H1 (cell line): ENCODE measurements at regions not wholly inside any gene's neighbourhood (a gene's known extent, or its start where the extent isn't known, plus 50 kb on each side); places are given as distances from the start of the nearest gene placed in this dataset.

ENCODE experiments used
- CTCF ChIA-PET: fragments of 300-600 bp; sonication (Branson Sonifier 250); formaldehyde crosslinking; loops from one replicate; lab custom pipeline; 2021; ENCODE audit not compliant: partially characterized antibody; lab: Charles Lee
- POLR2A ChIA-PET: fragments of 300-600 bp; sonication (Branson Sonifier 250); formaldehyde crosslinking; loops from one replicate; lab custom pipeline; 2021; ENCODE audit warnings: inconsistent platforms; ENCODE audit not compliant: partially characterized antibody; lab: Charles Lee
- DNase-seq, 2 experiments: peaks; one replicate each; pipeline versions ENCODE4 v3.0.0 to v3.0.0-alpha.2; 2010 to 2022; ENCODE audit warnings: low spot score in 2 of 2, low read depth in 1 of 2, mixed read lengths in 1 of 2
- FAIRE-seq: peaks from 2 replicates; lab custom pipeline; 2011; peaks lifted over from hg19 to GRCh38; lab: Jason Lieb, UNC
- H2AFZ ChIP-seq: 2 replicates; pipeline ENCODE4 v1.8.1; 2012; ENCODE audit warnings: low read length, inconsistent platforms
- H2AK5ac ChIP-seq: 2 replicates; pipeline ENCODE4 v1.6.1; 2013; ENCODE audit warnings: low read depth, low read length
- H2BK120ac ChIP-seq: replicated peaks from 2 replicates; pipeline ENCODE3; 2013; ENCODE audit warnings: low read depth, low read length, inconsistent platforms
- H2BK12ac ChIP-seq: 2 replicates; pipeline ENCODE4 v1.6.1; 2013; ENCODE audit warnings: low read depth, low read length
- H2BK15ac ChIP-seq: 2 replicates; pipeline ENCODE4 v1.6.1; 2013; ENCODE audit warnings: low read length
- H2BK20ac ChIP-seq: 2 replicates; pipeline ENCODE4 v1.6.1; 2013; ENCODE audit warnings: low read length
- H2BK5ac ChIP-seq: 2 replicates; pipeline ENCODE4 v1.6.1; 2013; ENCODE audit warnings: low read depth, low read length
- H3K14ac ChIP-seq: 2 replicates; pipeline ENCODE4 v1.6.1; 2013; ENCODE audit warnings: inconsistent platforms; ENCODE audit not compliant: insufficient read length
- H3K18ac ChIP-seq: 2 replicates; pipeline ENCODE4 v1.6.1; 2013; ENCODE audit warnings: low read length; ENCODE audit errors: extremely low read depth
- H3K23ac ChIP-seq: 2 replicates; pipeline ENCODE4 v1.6.1; 2013; ENCODE audit warnings: inconsistent platforms; ENCODE audit not compliant: insufficient read length
- H3K23me2 ChIP-seq: 2 replicates; pipeline ENCODE4 v1.6.1; 2013; ENCODE audit warnings: low read depth, low read length
- H3K27ac ChIP-seq: 2 replicates; pipeline ENCODE4 v1.6.1; 2011; ENCODE audit warnings: low read depth, low read length, inconsistent platforms
- H3K27me3 ChIP-seq, 4 experiments: replicated peaks in 1 of 4; 1 replicate in 1 of 4; 2 replicates in 3 of 4; pipeline versions ENCODE4 v1.6.1 to v1.8.1; 2011 to 2013; ENCODE audit warnings: low read length in 3 of 4, mild to moderate bottlenecking in 3 of 4, inconsistent platforms in 2 of 4, mixed read lengths in 2 of 4, moderate library complexity in 1 of 4; ENCODE audit not compliant: control insufficient read depth in 3 of 4, insufficient read depth in 3 of 4; ENCODE audit errors: extremely low read depth in 1 of 4
- H3K36me3 ChIP-seq, 4 experiments: 2 replicates each; pipeline versions ENCODE4 v1.6.1 to v1.8.1; 2011 to 2013; ENCODE audit warnings: mild to moderate bottlenecking in 4 of 4, low read length in 3 of 4, moderate library complexity in 2 of 4, control low read depth in 1 of 4, inconsistent platforms in 1 of 4; ENCODE audit not compliant: insufficient read depth in 4 of 4, control insufficient read depth in 2 of 4
- H3K4ac ChIP-seq: replicated peaks from 2 replicates; pipeline ENCODE3; 2013; ENCODE audit warnings: low read length, low read depth, mixed read lengths, inconsistent platforms; ENCODE audit not compliant: insufficient read length
- H3K4me1 ChIP-seq, 4 experiments: replicated peaks in 1 of 4; 1 replicate in 1 of 4; 2 replicates in 3 of 4; pipeline versions ENCODE4 v1.6.1 to v1.8.1; 2011 to 2013; ENCODE audit warnings: low read length in 3 of 4, inconsistent platforms in 2 of 4, mixed read lengths in 1 of 4; ENCODE audit not compliant: insufficient read depth in 4 of 4, control insufficient read depth in 3 of 4
- H3K4me2 ChIP-seq, 2 experiments: 2 replicates each; pipeline versions ENCODE4 v1.6.1 to v1.8.1; 2011 to 2013; ENCODE audit warnings: low read depth in 2 of 2, low read length in 2 of 2, control low read depth in 1 of 2, inconsistent platforms in 1 of 2, mild to moderate bottlenecking in 1 of 2; ENCODE audit not compliant: insufficient read depth in 1 of 2
- H3K4me3 ChIP-seq, 4 experiments: fragments of 200-600, 300-600 bp in 1 of 4; sonication (generic), shearing (Covaris generic), sonication (Bioruptor Twin) in 1 of 4; 2 replicates each; pipeline versions ENCODE4 v1.5.1 to v1.8.1; 2011 to 2016; ENCODE audit warnings: low read length in 4 of 4, low read depth in 3 of 4, control low read depth in 2 of 4, inconsistent platforms in 2 of 4, mild to moderate bottlenecking in 2 of 4, mixed read lengths in 1 of 4, moderate library complexity in 1 of 4; ENCODE audit not compliant: insufficient read depth in 2 of 4; ENCODE audit errors: extremely low read depth in 1 of 4
- H3K56ac ChIP-seq: replicated peaks from 2 replicates; pipeline ENCODE3; 2013; ENCODE audit warnings: low read depth, mild to moderate bottlenecking, mixed read lengths, low read length, inconsistent platforms; ENCODE audit not compliant: insufficient read length
- H3K79me1 ChIP-seq: 2 replicates; pipeline ENCODE4 v1.6.1; 2013; ENCODE audit warnings: low read depth, low read length, control low read depth
- H3K79me2 ChIP-seq, 2 experiments: 2 replicates each; pipeline versions ENCODE4 v1.6.1 to v1.8.1; 2012 to 2013; ENCODE audit warnings: low read length in 2 of 2, mild to moderate bottlenecking in 2 of 2, inconsistent platforms in 1 of 2; ENCODE audit not compliant: insufficient read depth in 2 of 2, control insufficient read depth in 1 of 2
- H3K9ac ChIP-seq, 4 experiments: replicated peaks in 1 of 4; 1 replicate in 1 of 4; 2 replicates in 3 of 4; pipeline versions ENCODE4 v1.6.1 to v1.8.1; 2011 to 2013; ENCODE audit warnings: low read depth in 3 of 4, low read length in 3 of 4, control low read depth in 2 of 4, mild to moderate bottlenecking in 2 of 4, moderate library complexity in 2 of 4, inconsistent platforms in 1 of 4; ENCODE audit errors: extremely low read depth in 1 of 4
- H3K9me3 ChIP-seq, 2 experiments: 2 replicates each; pipeline versions ENCODE4 v1.6.1 to v1.8.1; 2012 to 2013; ENCODE audit warnings: mild to moderate bottlenecking in 2 of 2, moderate library complexity in 2 of 2, control low read depth in 1 of 2, inconsistent platforms in 1 of 2, low read depth in 1 of 2, low read length in 1 of 2, mixed read lengths in 1 of 2; ENCODE audit not compliant: insufficient read depth in 2 of 2
- H4K20me1 ChIP-seq, 2 experiments: replicated peaks in 1 of 2; 2 replicates each; pipeline versions ENCODE3 to v1.8.1; 2011 to 2013; ENCODE audit warnings: inconsistent platforms in 2 of 2, low read length in 2 of 2, mild to moderate bottlenecking in 1 of 2; ENCODE audit not compliant: insufficient read depth in 2 of 2, control insufficient read depth in 1 of 2
- H4K5ac ChIP-seq: 2 replicates; pipeline ENCODE4 v1.6.1; 2013; ENCODE audit warnings: low read length, low read depth, mixed read lengths, inconsistent platforms; ENCODE audit not compliant: insufficient read length
- H4K8ac ChIP-seq: 2 replicates; pipeline ENCODE4 v1.8.0; 2013; ENCODE audit warnings: mild to moderate bottlenecking, moderate library complexity, low read length, inconsistent platforms; ENCODE audit not compliant: insufficient read depth; ENCODE audit errors: extremely low read depth
- H4K91ac ChIP-seq: replicated peaks from 2 replicates; pipeline ENCODE3; 2013; ENCODE audit warnings: low read length, mixed read lengths, inconsistent platforms; ENCODE audit not compliant: insufficient read length
- SIX5 ChIP-seq: IDR thresholded peaks from 2 replicates; pipeline ENCODE4 v1.6.1; 2011; ENCODE audit warnings: mild to moderate bottlenecking, low read depth, low read length
- WGBS, 2 experiments: shearing (Covaris generic) in 1 of 2; methylation state at CpG; one replicate each; pipeline versions ENCODE4 v1.1.6 to v1.1.7; 2013 to 2015; ENCODE audit warnings: low lambda C conversion rate in 2 of 2, mixed read lengths in 2 of 2, inconsistent platforms in 1 of 2, low coverage in 1 of 2, missing lambda C conversion rate in 1 of 2; ENCODE audit not compliant: insufficient replicate concordance in 2 of 2, insufficient coverage in 1 of 2, insufficient read length in 1 of 2; ENCODE audit errors: extremely low coverage in 1 of 2, missing lambda C conversion rate in 1 of 2; 5-methylcytosine and 5-hydroxymethylcytosine counted together
- TF ChIP-seq, protein P1 (sequence below): IDR thresholded peaks from 2 replicates; pipeline ENCODE4 v1.6.1; 2011; ENCODE audit warnings: low read depth, mild to moderate bottlenecking, low read length; ENCODE audit not compliant: insufficient read depth

DNA sequence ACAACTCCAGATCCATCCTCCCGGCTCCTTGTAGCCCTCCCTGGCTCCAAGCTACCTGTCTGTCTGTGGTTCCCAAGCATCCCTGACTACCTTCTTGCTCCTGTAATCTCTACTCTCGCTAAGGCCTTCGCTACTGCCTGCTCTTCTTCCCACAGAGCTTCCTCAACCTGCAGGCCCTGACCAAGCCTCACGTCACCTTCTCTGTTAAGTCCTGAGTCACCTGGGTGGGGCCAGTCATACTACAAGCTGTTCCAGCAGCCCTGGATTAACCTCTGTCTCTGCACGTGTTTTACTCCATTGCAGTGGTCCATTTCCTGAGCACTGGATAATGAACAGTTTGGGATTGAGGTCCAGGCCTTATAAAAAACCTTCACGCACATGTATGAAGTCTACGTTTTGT, 770.7 kb downstream of the BCL11B start:
- H3K9me3 ChIP-seq, result no peaks in the 10 kb centered on the region
- FAIRE-seq (no peak), DNase-seq (no peak)
- no peak overlapping the region for H3K4me3 ChIP-seq
- no peaks in the 10 kb centered on the region for H3K79me1 ChIP-seq
- no peaks in the 10 kb centered on the region for H4K20me1 ChIP-seq
- H2BK15ac ChIP-seq, result no peak overlapping the region
- H2AFZ ChIP-seq, result no peak overlapping the region
- H3K4me1 ChIP-seq, result no peaks in the 10 kb centered on the region
- POLR2A ChIA-PET, result no interaction called here
- peaks cover 2% of the 10 kb centered on the region; the same call in 1 of the 2 replicates for H3K23me2 ChIP-seq
- no peak overlapping the region for H2AK5ac ChIP-seq
- no peak overlapping the region for H3K9ac ChIP-seq
- H2BK12ac ChIP-seq, result no peak overlapping the region
- no peak overlapping the region for H2BK120ac ChIP-seq
- H2BK5ac ChIP-seq, result no peak overlapping the region
- no peak overlapping the region for H3K18ac ChIP-seq
- H3K79me2 ChIP-seq, result no peaks in the 10 kb centered on the region
- no peak overlapping the region for H3K14ac ChIP-seq
- no peak overlapping the region for H3K4ac ChIP-seq
- H3K56ac ChIP-seq, result no peak overlapping the region
- no peaks in the 10 kb centered on the region for H3K27me3 ChIP-seq
- no peak overlapping the region for H2BK20ac ChIP-seq
- H3K27ac ChIP-seq, result no peak overlapping the region
- no peak overlapping the region for H3K4me2 ChIP-seq
- 93% methylated on average over 7 of the region's 7 CpGs; no CpG with 5 or more reads in 1 of the 2 experiments for WGBS, 2 experiments
- no peaks in the 10 kb centered on the region for H3K36me3 ChIP-seq
- H3K23ac ChIP-seq, result no peak overlapping the region
- no peak overlapping the region for H4K91ac ChIP-seq
- H4K8ac ChIP-seq, result no peak overlapping the region
- no peak overlapping the region for H4K5ac ChIP-seq
- CTCF ChIA-PET, result interaction anchor here (1.0 kb wide), 1 partner anchor 110 kb away, joined by 3 read pairs; no protein-coding TSS in a partner anchor
- TF ChIP-seq SIX5, result no peak
- TF ChIP-seq, protein P1, sequence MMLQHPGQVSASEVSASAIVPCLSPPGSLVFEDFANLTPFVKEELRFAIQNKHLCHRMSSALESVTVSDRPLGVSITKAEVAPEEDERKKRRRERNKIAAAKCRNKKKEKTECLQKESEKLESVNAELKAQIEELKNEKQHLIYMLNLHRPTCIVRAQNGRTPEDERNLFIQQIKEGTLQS, result no peak
